ENCODE measurements at regions not wholly inside any gene's neighbourhood (a gene's known extent, or its start where the extent isn't known, plus 50 kb on each side); places are given as distances from the start of the nearest gene placed in this dataset.

DNA sequence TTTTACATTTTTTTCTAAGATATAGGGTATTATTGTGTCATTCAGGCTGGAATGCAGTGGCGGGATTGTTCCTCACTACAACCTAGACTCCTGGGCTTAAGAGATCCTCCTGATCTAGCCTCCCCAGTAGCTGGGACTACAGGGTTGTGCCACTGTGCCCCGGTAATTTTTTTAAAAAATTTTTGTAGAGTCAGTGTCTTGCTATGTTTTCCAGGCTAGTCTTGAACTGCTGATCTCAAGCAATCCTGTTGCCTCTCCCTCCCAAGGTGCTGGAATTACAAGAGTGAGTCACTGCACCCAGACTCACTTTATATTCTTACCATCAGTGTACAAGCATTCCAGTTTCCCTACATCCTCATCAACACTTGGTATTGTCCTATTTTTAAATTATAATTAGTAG, 156.4 kb upstream of the GYPA start:
- TF ChIP-seq, protein P1, sequence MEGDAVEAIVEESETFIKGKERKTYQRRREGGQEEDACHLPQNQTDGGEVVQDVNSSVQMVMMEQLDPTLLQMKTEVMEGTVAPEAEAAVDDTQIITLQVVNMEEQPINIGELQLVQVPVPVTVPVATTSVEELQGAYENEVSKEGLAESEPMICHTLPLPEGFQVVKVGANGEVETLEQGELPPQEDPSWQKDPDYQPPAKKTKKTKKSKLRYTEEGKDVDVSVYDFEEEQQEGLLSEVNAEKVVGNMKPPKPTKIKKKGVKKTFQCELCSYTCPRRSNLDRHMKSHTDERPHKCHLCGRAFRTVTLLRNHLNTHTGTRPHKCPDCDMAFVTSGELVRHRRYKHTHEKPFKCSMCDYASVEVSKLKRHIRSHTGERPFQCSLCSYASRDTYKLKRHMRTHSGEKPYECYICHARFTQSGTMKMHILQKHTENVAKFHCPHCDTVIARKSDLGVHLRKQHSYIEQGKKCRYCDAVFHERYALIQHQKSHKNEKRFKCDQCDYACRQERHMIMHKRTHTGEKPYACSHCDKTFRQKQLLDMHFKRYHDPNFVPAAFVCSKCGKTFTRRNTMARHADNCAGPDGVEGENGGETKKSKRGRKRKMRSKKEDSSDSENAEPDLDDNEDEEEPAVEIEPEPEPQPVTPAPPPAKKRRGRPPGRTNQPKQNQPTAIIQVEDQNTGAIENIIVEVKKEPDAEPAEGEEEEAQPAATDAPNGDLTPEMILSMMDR (IDR thresholded peaks at IDR 0.05) = no peak
- TF ChIP-seq POLR2AphosphoS5 (IDR thresholded peaks at IDR 0.05; ENCODE audit: low read depth, low read length) = no peak
